MM.1S (cell line): ENCODE measurements at regions not wholly inside any gene's neighbourhood (a gene's known extent, or its start where the extent isn't known, plus 50 kb on each side); places are given as distances from the start of the nearest gene placed in this dataset.
"Not testable (repeated sequence)": the region's sequence is repeated elsewhere in the genome, so short reads cannot be mapped to it uniquely, and the experiment has no call there.

ENCODE experiments used
- DNase-seq: peaks from one replicate; pipeline ENCODE4 v3.0.0-alpha.2; 2015
- H2AFZ ChIP-seq: fragments of 300-600 bp; sonication (generic); 2 replicates; pipeline ENCODE4 v1.6.0; 2016; ENCODE audit warnings: antibody characterized with exemption, low read length
- H3F3A ChIP-seq: fragments of 300-600 bp; sonication (generic); 2 replicates; pipeline ENCODE4 v1.6.1; 2016; ENCODE audit warnings: mild to moderate bottlenecking, antibody characterized with exemption, low read length, moderate library complexity, mixed read lengths; ENCODE audit not compliant: insufficient read depth
- H3K27ac ChIP-seq: fragments of 300-600 bp; sonication (generic); 2 replicates; pipeline ENCODE4 v1.5.1; 2016; ENCODE audit warnings: mild to moderate bottlenecking, low read length
- H3K27me3 ChIP-seq: fragments of 300-600 bp; sonication (generic); replicated peaks from 2 replicates; pipeline ENCODE4 v1.6.0; 2016; ENCODE audit warnings: low read length; ENCODE audit not compliant: insufficient read depth
- H3K36me3 ChIP-seq: fragments of 300-600 bp; sonication (generic); replicated peaks from 2 replicates; pipeline ENCODE4 v1.6.1; 2016; ENCODE audit warnings: mild to moderate bottlenecking, low read length, mixed read lengths; ENCODE audit not compliant: insufficient read depth
- H3K4me1 ChIP-seq: fragments of 300-600 bp; sonication (generic); 2 replicates; pipeline ENCODE4 v1.6.1; 2016; ENCODE audit warnings: low read length, mixed read lengths
- H3K4me2 ChIP-seq: fragments of 300-600 bp; sonication (generic); 2 replicates; pipeline ENCODE4 v1.6.0; 2016; ENCODE audit warnings: low read depth, low read length
- H3K4me3 ChIP-seq: fragments of 300-600 bp; sonication (generic); 2 replicates; pipeline ENCODE4 v1.5.1; 2016; ENCODE audit warnings: low read length, mixed read lengths
- H3K79me2 ChIP-seq: fragments of 300-600 bp; sonication (generic); 2 replicates; pipeline ENCODE4 v1.6.1; 2016; ENCODE audit warnings: mixed run types, low read length, mixed read lengths
- H3K9ac ChIP-seq: fragments of 300-600 bp; sonication (generic); 2 replicates; pipeline ENCODE4 v1.6.1; 2016; ENCODE audit warnings: low read length, mixed read lengths
- H3K9me2 ChIP-seq: fragments of 300-600 bp; sonication (generic); replicated peaks from 2 replicates; pipeline ENCODE4 v1.6.1; 2016; ENCODE audit warnings: mild to moderate bottlenecking, low read length, mixed read lengths; ENCODE audit not compliant: insufficient read depth
- H3K9me3 ChIP-seq: fragments of 300-600 bp; sonication (generic); replicated peaks from 2 replicates; pipeline ENCODE4 v1.6.1; 2016; ENCODE audit warnings: mild to moderate bottlenecking, low read length, mixed read lengths; ENCODE audit not compliant: insufficient read depth
- H4K20me1 ChIP-seq: fragments of 300-600 bp; sonication (generic); 2 replicates; pipeline ENCODE4 v1.6.1; 2016; ENCODE audit warnings: mild to moderate bottlenecking, low read length, moderate library complexity, mixed read lengths; ENCODE audit not compliant: insufficient read depth
- EZH2 ChIP-seq: fragments of 300-600 bp; sonication (generic); optimal IDR thresholded peaks from 2 replicates; pipeline ENCODE3; 2017; ENCODE audit warnings: low read depth, mild to moderate bottlenecking, antibody characterized with exemption, low read length, mixed read lengths
- EZH2phosphoT487 ChIP-seq: fragments of 300-600 bp; sonication (generic); IDR thresholded peaks from 2 replicates; pipeline ENCODE4 v1.6.1; 2018; ENCODE audit warnings: antibody characterized with exemption, low read length
- TF ChIP-seq, protein P1 (sequence below): fragments of 300-600 bp; sonication (generic); IDR thresholded peaks from 2 replicates; pipeline ENCODE4 v1.5.1; 2016; ENCODE audit warnings: antibody characterized with exemption, low read length, mixed read lengths

DNA sequence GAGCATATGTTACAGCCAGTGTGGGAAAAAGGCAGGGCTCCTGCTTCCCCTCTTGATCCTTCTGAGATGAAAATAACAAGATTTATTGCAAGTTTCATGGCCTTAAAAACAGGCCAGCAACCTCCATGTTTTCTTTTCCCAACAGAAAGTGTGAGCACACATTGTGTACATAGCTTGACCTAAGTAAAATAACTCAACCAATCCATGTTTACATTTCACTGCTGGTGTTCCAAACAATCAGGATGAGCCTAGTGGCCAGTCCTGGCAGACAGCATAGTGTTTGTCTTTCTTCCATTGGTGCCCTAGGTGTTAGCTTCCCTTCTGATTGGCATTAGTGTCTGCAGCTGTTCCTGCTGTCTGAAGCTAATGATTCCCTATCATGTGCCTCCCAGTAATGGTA is 847.7 kb downstream of the EPHA3 start:
- Histone ChIP-seq H2AFZ (no peak overlapping the region), H3F3A (no peaks in the 10 kb centered on the region), H3K4me3 (no peak overlapping the region), H3K79me2 (no peaks in the 10 kb centered on the region), H3K27ac (no peak overlapping the region), H4K20me1 (no peaks in the 10 kb centered on the region), H3K4me1 (no peaks in the 10 kb centered on the region), H3K9me3 (no peaks in the 10 kb centered on the region), H3K9ac (no peak overlapping the region), H3K9me2 (no peaks in the 10 kb centered on the region), H3K36me3 (no peaks in the 10 kb centered on the region), H3K4me2 (no peak overlapping the region), H3K27me3 (no peaks in the 10 kb centered on the region)
- no peak for DNase-seq
- TF ChIP-seq EZH2phosphoT487: no peak
- TF ChIP-seq EZH2: no peak
- TF ChIP-seq, protein P1, sequence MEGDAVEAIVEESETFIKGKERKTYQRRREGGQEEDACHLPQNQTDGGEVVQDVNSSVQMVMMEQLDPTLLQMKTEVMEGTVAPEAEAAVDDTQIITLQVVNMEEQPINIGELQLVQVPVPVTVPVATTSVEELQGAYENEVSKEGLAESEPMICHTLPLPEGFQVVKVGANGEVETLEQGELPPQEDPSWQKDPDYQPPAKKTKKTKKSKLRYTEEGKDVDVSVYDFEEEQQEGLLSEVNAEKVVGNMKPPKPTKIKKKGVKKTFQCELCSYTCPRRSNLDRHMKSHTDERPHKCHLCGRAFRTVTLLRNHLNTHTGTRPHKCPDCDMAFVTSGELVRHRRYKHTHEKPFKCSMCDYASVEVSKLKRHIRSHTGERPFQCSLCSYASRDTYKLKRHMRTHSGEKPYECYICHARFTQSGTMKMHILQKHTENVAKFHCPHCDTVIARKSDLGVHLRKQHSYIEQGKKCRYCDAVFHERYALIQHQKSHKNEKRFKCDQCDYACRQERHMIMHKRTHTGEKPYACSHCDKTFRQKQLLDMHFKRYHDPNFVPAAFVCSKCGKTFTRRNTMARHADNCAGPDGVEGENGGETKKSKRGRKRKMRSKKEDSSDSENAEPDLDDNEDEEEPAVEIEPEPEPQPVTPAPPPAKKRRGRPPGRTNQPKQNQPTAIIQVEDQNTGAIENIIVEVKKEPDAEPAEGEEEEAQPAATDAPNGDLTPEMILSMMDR: no peak

DNA sequence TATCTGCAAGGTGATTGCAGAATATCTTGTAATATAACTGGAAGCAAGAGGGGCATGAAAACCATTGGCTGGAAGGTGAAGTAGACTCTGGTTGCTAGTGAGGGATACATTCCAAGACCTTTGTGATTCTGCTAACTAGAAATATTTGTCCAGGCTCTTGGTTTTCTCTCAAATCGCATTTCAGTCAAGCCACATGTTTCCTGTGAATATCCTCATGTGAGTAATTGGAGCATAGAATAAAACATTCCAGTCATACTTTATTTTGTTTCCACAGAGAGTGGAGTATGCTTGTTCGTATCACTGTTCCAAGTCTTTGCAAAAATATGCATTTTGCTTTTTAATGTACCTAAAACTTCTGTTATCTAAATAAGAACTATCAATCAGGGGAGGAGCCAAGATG is 850.0 kb downstream of the EPHA3 start:
- Histone ChIP-seq H4K20me1 (no peaks in the 10 kb centered on the region), H3K9me2 (no peaks in the 10 kb centered on the region), H3K27ac (no peak overlapping the region), H3K4me1 (no peaks in the 10 kb centered on the region), H3K27me3 (no peaks in the 10 kb centered on the region), H3K9me3 (no peaks in the 10 kb centered on the region), H3K79me2 (no peaks in the 10 kb centered on the region), H3K36me3 (no peaks in the 10 kb centered on the region), H3K4me3 (no peak overlapping the region), H3K4me2 (no peak overlapping the region), H2AFZ (no peak overlapping the region), H3F3A (no peaks in the 10 kb centered on the region), H3K9ac (no peak overlapping the region)
- no peak for DNase-seq
- TF ChIP-seq EZH2 (no peak), EZH2phosphoT487 (no peak)
- TF ChIP-seq, protein P1: no peak

DNA sequence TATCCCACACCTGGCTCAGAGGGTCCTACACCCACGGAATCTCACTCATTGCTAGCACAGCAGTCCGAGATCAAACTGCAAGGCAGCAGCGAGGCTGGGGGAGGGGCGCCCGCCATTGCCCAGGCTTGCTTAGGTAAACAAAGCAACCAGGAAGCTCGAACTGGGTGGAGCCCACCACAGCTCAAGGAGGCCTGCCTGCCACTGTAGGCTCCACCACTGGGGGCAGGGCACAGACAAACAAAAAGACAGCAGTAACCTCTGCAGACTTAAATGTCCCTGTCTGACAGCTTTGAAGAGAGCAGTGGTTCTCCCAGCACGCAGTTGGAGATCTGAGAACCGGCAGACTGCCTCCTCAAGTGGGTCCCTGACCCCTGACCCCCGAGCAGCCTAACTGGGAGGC is 850.7 kb downstream of the EPHA3 start:
- H3F3A ChIP-seq, H3K9ac ChIP-seq, DNase-seq, H3K9me3 ChIP-seq, H3K27me3 ChIP-seq, H3K4me2 ChIP-seq, H2AFZ ChIP-seq, H3K4me3 ChIP-seq, H3K27ac ChIP-seq, H3K79me2 ChIP-seq, H3K4me1 ChIP-seq, H3K9me2 ChIP-seq, H4K20me1 ChIP-seq, H3K36me3 ChIP-seq: not testable (repeated sequence)

DNA sequence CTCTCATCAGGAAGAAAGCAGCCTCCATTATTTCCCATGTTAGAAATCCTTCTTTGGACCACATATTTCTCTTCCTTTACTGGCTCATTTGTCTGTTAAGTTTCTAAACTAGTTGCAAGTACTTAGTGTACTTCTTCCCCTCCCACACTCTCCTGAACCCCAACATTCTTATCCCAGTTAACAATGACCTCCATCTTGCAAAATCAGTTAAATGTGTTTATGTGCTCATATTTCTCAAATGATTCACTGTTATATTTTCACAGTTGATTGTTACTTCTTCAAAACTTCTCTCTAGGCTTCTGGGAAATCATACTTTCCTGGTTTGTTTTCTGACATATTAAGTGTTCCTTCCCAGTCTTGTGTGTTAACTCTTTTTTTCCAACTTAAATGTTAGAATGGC is 856.9 kb downstream of the EPHA3 start:
- H3K9ac ChIP-seq: no peak overlapping the region
- no peaks in the 10 kb centered on the region for H3K27me3 ChIP-seq
- no peak overlapping the region for H3K27ac ChIP-seq
- no peak for DNase-seq
- H3K36me3 ChIP-seq: no peaks in the 10 kb centered on the region
- H3K9me3 ChIP-seq: 0 out of 2 replicates have a peak, but pooled peaks cover 3% of the 10 kb centered on the region
- H3K4me3 ChIP-seq: no peak overlapping the region
- no peaks in the 10 kb centered on the region for H3K79me2 ChIP-seq
- H3K4me1 ChIP-seq: no peaks in the 10 kb centered on the region
- no peak overlapping the region for H2AFZ ChIP-seq
- H3F3A ChIP-seq: no peaks in the 10 kb centered on the region
- H3K4me2 ChIP-seq: no peak overlapping the region
- TF ChIP-seq, protein P1: no peak
- TF ChIP-seq EZH2phosphoT487 (no peak), EZH2 (no peak)
- H4K20me1 ChIP-seq: no peaks in the 10 kb centered on the region
- no peaks in the 10 kb centered on the region for H3K9me2 ChIP-seq
